ENCODE measurements at regions not wholly inside any gene's neighbourhood (a gene's known extent, or its start where the extent isn't known, plus 50 kb on each side); places are given as distances from the start of the nearest gene placed in this dataset.

GRCh38 chr4:134695433-134695832 is 493.8 kb upstream of the PABPC4L start:
- no peak for TF ChIP-seq CTCF (IDR thresholded peaks at IDR 0.05)
- TF ChIP-seq EP300 (IDR thresholded peaks at IDR 0.05) = no peak
- no peak for TF ChIP-seq POLR2AphosphoS5 (IDR thresholded peaks at IDR 0.05)

Data from gastroesophageal sphincter (tissue), 3 donors.